Upper lobe of left lung (tissue), 6 donors: ENCODE measurements at regions not wholly inside any gene's neighbourhood (a gene's known extent, or its start where the extent isn't known, plus 50 kb on each side); places are given as distances from the start of the nearest gene placed in this dataset.

Source experiments
- ATAC-seq, 2 donors: fragments of 200-7000 bp; cut with Tn5 transposase; one replicate each; pipeline ENCODE4 v1.9.1; 2022; ENCODE audit warnings: mild to moderate bottlenecking in 2 of 2, moderate library complexity in 2 of 2; ENCODE audit not compliant: low FRiP score in 2 of 2
- DNase-seq, 2 donors: peaks; one replicate each; pipeline ENCODE4 v3.0.0-alpha.2; 2019 to 2020
- H3K27ac ChIP-seq, 4 donors: fragments of 200-600 bp; sonication (generic); one replicate each; pipeline ENCODE4 v1.5.1; 2016 to 2019
- H3K27me3 ChIP-seq, 4 donors: fragments of 200-600 bp; sonication (generic); one replicate each; pipeline ENCODE4 v1.5.1; 2017 to 2019
- H3K36me3 ChIP-seq, 4 donors: fragments of 200-600 bp; sonication (generic); one replicate each; pipeline ENCODE4 v1.5.1; 2016 to 2019
- H3K4me1 ChIP-seq, 4 donors: fragments of 200-600 bp; sonication (generic); one replicate each; pipeline ENCODE4 v1.5.1; 2018 to 2019
- H3K4me3 ChIP-seq, 4 donors: fragments of 200-600 bp; sonication (generic); one replicate each; pipeline ENCODE4 v1.5.1; 2017 to 2019; ENCODE audit warnings: mild to moderate bottlenecking in 2 of 4, moderate library complexity in 1 of 4
- H3K9me3 ChIP-seq, 4 donors: fragments of 200-600 bp; sonication (generic); one replicate each; pipeline ENCODE4 v1.5.1; 2018 to 2019
- EP300 ChIP-seq, 4 donors: sonication (generic); formaldehyde crosslinking; IDR thresholded peaks; one replicate each; pipeline ENCODE4 v1.5.1; 2017; ENCODE audit warnings: antibody characterized with exemption in 4 of 4, control low read depth in 2 of 4
- POLR2A ChIP-seq, 4 donors: fragments of 450-650 bp; IDR thresholded peaks; one replicate each; pipeline ENCODE4 v1.5.1; 2016 to 2017; ENCODE audit warnings: antibody characterized with exemption in 4 of 4, mild to moderate bottlenecking in 2 of 4
- POLR2AphosphoS5 ChIP-seq, 2 donors: sonication (generic); formaldehyde crosslinking; IDR thresholded peaks; one replicate each; pipeline ENCODE4 v1.5.1; 2017; ENCODE audit warnings: antibody characterized with exemption in 2 of 2
- WGBS, 2 donors: methylation state at CpG; one replicate each; pipeline ENCODE4 v1.1.5; 2017 to 2018; 5-methylcytosine and 5-hydroxymethylcytosine counted together
- TF ChIP-seq, protein P1 (sequence below), 6 experiments: fragments of 450-650 bp in 4 of 6; fragments of 200-600 bp in 2 of 6; sonication (generic) in 2 of 6; IDR thresholded peaks; one replicate each; pipeline ENCODE4 v1.5.1; 2016 to 2019; ENCODE audit warnings: antibody characterized with exemption in 6 of 6
- donor health status: DM: no; HTN: no; CAD: no; lungs with moderate emphysema.
- donor health status: DM: no; HTN: yes; CAD: no; lungs with severe emphysema.

DNA sequence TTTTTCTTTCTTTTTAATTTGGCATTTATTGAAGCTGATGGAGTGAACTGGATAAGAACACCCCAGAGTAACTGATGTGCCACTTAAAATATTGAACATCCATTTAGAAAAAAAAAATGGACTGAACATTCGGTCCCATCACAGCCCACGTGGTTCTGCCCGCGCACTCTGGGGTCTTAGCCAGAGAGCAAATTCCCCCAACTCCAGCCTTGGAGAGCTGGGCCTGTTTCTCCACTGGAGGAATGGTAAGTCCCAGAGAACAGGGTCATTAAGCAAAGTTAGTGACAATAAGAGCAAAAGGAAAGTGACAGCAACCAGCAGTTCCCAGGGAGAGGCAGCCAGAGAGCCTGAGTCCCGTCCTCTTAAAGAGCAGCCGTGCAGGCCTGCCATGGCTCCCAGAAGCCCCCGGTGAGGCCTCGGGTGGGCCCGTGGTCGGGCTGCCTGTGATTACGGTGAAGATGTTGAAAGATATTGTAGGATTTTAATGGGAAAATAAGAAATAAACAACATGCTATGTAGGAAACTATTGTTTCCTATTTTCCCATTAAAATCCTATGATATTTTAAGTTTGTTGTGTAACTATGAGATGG lies 487.9 kb upstream of the MKI67 start:
- no peaks in the 10 kb centered on the region for H3K27me3 ChIP-seq
- no peaks in the 10 kb centered on the region for H3K4me1 ChIP-seq
- no peak overlapping the region for H3K4me3 ChIP-seq
- DNase-seq = no peak
- no peak for ATAC-seq
- WGBS, 2 donors = 89 to 94% methylated on average over 11 of the region's 11 CpGs
- H3K36me3 ChIP-seq = no peaks in the 10 kb centered on the region
- no peaks in the 10 kb centered on the region for H3K9me3 ChIP-seq
- TF ChIP-seq EP300 (IDR thresholded peaks at IDR 0.05) = no peak
- TF ChIP-seq POLR2A (IDR thresholded peaks at IDR 0.05) = no peak
- TF ChIP-seq POLR2AphosphoS5 (IDR thresholded peaks at IDR 0.05) = no peak
- TF ChIP-seq, protein P1, sequence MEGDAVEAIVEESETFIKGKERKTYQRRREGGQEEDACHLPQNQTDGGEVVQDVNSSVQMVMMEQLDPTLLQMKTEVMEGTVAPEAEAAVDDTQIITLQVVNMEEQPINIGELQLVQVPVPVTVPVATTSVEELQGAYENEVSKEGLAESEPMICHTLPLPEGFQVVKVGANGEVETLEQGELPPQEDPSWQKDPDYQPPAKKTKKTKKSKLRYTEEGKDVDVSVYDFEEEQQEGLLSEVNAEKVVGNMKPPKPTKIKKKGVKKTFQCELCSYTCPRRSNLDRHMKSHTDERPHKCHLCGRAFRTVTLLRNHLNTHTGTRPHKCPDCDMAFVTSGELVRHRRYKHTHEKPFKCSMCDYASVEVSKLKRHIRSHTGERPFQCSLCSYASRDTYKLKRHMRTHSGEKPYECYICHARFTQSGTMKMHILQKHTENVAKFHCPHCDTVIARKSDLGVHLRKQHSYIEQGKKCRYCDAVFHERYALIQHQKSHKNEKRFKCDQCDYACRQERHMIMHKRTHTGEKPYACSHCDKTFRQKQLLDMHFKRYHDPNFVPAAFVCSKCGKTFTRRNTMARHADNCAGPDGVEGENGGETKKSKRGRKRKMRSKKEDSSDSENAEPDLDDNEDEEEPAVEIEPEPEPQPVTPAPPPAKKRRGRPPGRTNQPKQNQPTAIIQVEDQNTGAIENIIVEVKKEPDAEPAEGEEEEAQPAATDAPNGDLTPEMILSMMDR (IDR thresholded peaks at IDR 0.05) = no peak
- H3K27ac ChIP-seq = no peak overlapping the region

DNA sequence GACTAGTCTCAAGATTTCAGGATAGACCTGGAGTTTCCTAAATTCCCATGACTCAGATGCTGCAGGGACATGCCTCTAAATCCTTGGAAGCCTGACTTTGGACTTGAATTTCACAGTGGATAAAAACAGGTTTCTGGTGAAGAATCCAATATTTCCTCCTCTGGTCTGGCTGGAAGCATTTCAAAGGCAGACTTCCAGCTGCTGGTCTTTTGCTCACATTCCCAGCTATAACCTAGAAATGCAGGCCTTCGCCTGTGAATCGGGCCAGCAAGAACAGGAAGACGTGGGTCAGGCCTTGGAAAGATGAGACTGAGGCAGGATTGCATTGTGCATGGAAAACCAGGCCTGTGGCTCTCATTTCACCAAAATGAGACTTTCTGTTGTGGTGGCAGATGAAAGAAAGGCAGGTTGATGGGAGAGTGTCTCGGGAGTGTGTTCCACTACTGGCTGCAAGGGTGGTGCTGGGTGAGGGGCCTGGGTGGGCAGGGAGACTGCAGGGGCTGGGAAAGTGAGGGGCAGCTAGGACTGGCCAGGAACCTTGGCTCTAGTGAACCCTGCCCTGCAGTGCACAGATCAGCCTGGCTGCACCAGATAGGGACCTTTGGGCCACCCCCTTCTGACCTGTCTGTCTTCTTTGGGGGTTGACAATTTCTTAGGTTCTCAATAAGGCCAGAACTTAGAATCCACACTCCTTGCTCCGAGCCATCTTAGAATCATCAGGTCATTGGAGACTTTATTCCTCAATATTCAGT lies 488.8 kb upstream of the MKI67 start:
- WGBS, 2 donors = 72 to 83% methylated on average over 5 of the region's 5 CpGs
- no peak for DNase-seq
- Histone ChIP-seq H3K36me3 (no peaks in the 10 kb centered on the region), H3K9me3 (no peaks in the 10 kb centered on the region), H3K4me3 (no peak overlapping the region), H3K4me1 (no peaks in the 10 kb centered on the region), H3K27ac (no peak overlapping the region), H3K27me3 (no peaks in the 10 kb centered on the region)
- TF ChIP-seq POLR2A (IDR thresholded peaks at IDR 0.05) (no peak), EP300 (IDR thresholded peaks at IDR 0.05) (no peak), POLR2AphosphoS5 (IDR thresholded peaks at IDR 0.05) (no peak)
- TF ChIP-seq, protein P1 (IDR thresholded peaks at IDR 0.05) = no peak
- no peak for ATAC-seq

DNA sequence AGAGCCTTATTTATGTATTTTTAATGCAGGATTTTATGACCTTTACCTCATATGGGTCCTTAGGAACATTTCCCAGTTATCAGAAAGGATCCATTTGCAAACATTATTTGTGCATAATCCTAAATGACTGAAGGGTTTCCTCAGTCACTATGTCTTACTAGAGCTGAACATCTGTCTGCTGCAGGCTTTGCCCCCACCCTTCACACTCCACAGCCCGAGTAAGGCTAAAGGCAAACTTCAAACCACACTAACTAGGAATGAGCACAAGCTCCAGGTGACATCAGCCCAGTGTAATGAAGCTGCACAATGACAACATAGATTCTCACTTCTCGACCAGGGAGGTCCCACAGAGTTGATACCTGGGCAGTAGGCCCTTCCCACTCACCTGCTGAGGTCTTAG lies 491.3 kb upstream of the MKI67 start:
- Histone ChIP-seq H3K36me3 (no peaks in the 10 kb centered on the region), H3K4me3 (no peak overlapping the region), H3K4me1 (no peaks in the 10 kb centered on the region), H3K9me3 (no peaks in the 10 kb centered on the region), H3K27me3 (no peaks in the 10 kb centered on the region), H3K27ac (no peak overlapping the region)
- 54 to 76% methylated on average over 2 of the region's 2 CpGs for WGBS, 2 donors
- no peak for ATAC-seq
- no peak for DNase-seq
- TF ChIP-seq EP300 (IDR thresholded peaks at IDR 0.05) (no peak), POLR2AphosphoS5 (IDR thresholded peaks at IDR 0.05) (no peak), POLR2A (IDR thresholded peaks at IDR 0.05) (no peak)
- TF ChIP-seq, protein P1 (IDR thresholded peaks at IDR 0.05) = no peak

DNA sequence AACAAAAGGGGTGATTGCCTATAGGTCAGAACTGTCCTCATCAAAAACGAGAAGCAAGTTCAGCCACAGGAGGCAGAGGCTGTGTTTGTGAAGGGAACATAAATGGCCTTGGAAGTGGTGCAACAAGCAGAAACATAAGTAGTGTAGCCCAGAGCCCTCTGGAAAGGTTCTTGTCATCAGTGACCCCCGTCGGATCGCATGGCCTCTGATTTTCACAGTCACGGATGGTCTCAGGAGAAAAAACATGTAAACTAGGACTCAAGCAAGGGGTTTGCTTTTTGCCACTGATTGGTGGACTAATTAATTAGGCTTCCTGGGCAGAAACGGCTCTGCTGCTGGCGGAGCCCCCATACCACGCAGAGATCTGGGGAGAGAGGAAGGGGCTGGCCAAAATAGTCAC lies 496.5 kb upstream of the MKI67 start:
- H3K4me1 ChIP-seq = no peaks in the 10 kb centered on the region
- no peaks in the 10 kb centered on the region for H3K9me3 ChIP-seq
- TF ChIP-seq POLR2AphosphoS5 (IDR thresholded peaks at IDR 0.05) (no peak), POLR2A (IDR thresholded peaks at IDR 0.05) (no peak), EP300 (IDR thresholded peaks at IDR 0.05) (no peak)
- TF ChIP-seq, protein P1 (IDR thresholded peaks at IDR 0.05) = no peak
- H3K27me3 ChIP-seq = no peaks in the 10 kb centered on the region
- H3K27ac ChIP-seq = no peak overlapping the region
- no peak overlapping the region for H3K4me3 ChIP-seq
- ATAC-seq (no peak), DNase-seq (no peak)
- no peaks in the 10 kb centered on the region for H3K36me3 ChIP-seq
- 84 to 91% methylated on average over 8 of the region's 8 CpGs for WGBS, 2 donors

DNA sequence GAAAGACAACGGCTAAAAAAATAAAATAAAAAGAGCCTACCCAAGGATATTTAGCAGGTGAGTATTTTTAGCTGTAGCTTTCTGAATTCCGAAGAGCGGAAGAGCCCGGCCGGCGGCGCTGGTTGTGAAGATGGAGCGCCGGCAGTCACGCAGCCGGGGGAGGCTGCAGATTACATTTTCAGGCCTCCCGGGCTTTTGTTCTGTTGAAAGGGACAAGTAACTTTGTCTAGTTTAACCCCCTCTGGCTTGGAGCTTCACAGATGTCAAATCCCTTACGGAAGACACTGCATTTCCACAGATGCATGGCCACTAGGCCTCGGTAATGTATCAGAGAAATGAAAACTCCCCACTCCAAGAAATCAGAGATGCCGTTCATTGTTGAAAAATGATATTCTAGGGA lies 497.6 kb upstream of the MKI67 start:
- TF ChIP-seq POLR2A (IDR thresholded peaks at IDR 0.05) (no peak), POLR2AphosphoS5 (IDR thresholded peaks at IDR 0.05) (no peak)
- TF ChIP-seq, protein P1 (IDR thresholded peaks at IDR 0.05) = no peak
- Histone ChIP-seq H3K4me3 (no peak overlapping the region), H3K36me3 (no peaks in the 10 kb centered on the region), H3K27me3 (no peaks in the 10 kb centered on the region), H3K9me3 (no peaks in the 10 kb centered on the region), H3K4me1 (no peaks in the 10 kb centered on the region), H3K27ac (no peak overlapping the region)
- WGBS, 2 donors = 90 to 93% methylated on average over 15 of the region's 15 CpGs
- no peak for ATAC-seq
- DNase-seq = no peak
